Coronary artery (tissue), 2 donors: ENCODE measurements at regions not wholly inside any gene's neighbourhood (a gene's known extent, or its start where the extent isn't known, plus 50 kb on each side); places are given as distances from the start of the nearest gene placed in this dataset.
A peak's percentile ranks its signal among the peaks of the same experiment; 100 is the strongest.

ENCODE experiments used
- DNase-seq: peaks from one replicate; pipeline ENCODE4 v3.0.0-alpha.2; 2017; ENCODE audit warnings: low spot score
- H3K27ac ChIP-seq, 2 donors: fragments of 200-600 bp; sonication (generic); one replicate each; pipeline ENCODE4 v1.5.1; 2016 to 2019
- H3K4me3 ChIP-seq: fragments of 200-600 bp; sonication (generic); 2 replicates; pipeline ENCODE4 v1.5.1; 2016; ENCODE audit warnings: mild to moderate bottlenecking, moderate library complexity
- TF ChIP-seq, protein P1 (sequence below): fragments of 200-600 bp; sonication (generic); IDR thresholded peaks from one replicate; pipeline ENCODE4 v1.5.1; 2019; ENCODE audit warnings: antibody characterized with exemption

- peak overlapping the region; percentile 82 to 94 for H3K27ac ChIP-seq
- no peak for DNase-seq
- peak overlapping the region; percentile 46 for H3K4me3 ChIP-seq
- TF ChIP-seq, protein P1, sequence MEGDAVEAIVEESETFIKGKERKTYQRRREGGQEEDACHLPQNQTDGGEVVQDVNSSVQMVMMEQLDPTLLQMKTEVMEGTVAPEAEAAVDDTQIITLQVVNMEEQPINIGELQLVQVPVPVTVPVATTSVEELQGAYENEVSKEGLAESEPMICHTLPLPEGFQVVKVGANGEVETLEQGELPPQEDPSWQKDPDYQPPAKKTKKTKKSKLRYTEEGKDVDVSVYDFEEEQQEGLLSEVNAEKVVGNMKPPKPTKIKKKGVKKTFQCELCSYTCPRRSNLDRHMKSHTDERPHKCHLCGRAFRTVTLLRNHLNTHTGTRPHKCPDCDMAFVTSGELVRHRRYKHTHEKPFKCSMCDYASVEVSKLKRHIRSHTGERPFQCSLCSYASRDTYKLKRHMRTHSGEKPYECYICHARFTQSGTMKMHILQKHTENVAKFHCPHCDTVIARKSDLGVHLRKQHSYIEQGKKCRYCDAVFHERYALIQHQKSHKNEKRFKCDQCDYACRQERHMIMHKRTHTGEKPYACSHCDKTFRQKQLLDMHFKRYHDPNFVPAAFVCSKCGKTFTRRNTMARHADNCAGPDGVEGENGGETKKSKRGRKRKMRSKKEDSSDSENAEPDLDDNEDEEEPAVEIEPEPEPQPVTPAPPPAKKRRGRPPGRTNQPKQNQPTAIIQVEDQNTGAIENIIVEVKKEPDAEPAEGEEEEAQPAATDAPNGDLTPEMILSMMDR: no peak
Measured at GRCh38 chr9:70478963-70479641, 64.6 kb upstream of the KLF9 start.

DNA sequence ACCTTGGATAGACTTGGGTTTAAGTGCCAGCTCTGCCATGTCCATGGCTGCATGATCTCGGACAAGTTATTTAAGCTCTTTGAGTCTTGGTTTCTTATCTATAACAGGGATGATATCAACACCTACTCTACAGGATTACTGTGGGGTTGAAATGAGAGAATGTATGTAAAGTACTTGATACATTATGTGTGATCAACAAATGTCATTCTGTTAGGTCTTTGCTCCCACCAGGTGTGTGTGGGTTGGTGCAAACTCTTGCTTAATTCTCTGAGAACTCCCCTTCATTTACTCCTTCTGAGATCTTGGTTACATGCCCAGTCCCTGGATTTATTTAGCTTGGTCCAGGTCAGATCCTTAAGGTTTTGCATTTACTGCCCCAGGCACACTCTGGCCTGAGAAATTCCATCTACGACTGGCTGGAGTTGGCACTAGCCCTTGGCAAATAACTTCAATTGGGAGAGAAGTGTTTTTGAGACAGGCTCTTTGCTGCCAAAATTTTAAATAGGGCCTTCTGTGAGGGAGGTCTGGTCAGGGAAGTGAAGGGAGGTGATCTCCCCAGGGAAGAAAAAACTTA, 63.5 kb upstream of the KLF9 start:
- TF ChIP-seq, protein P1: no peak
- Histone ChIP-seq H3K4me3 (no peak overlapping the region), H3K27ac (peak overlapping the region; percentile 82 to 94)
- no peak for DNase-seq

DNA sequence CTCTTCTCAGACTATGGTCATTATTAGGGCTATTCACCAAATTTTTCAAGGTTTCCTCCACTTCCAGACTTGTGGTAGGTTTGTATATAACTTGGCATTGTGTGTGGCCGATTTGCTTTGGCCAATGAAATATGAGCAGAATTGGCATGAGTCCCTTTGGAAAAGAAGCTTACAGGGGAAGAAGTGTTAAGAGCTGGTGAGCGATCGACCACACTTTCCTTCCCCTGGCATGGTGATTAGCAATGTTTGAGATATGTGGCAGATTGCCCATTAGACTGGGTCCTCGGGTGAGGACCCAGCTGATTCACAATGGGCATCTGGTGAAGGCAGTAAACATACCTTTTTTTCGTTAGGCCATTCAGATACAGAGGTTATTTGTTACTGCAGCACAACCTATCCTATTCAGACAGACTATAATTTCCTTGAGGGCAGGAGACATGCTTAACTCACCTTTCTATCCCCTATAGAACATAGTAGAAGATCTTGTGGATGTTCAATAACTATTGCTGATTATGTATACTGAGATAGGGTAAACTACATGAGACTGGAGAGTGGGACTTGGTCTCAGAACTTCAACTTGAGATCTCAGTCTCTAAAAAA, 62.8 kb upstream of the KLF9 start:
- TF ChIP-seq, protein P1: no peak
- Histone ChIP-seq H3K4me3 (no peak overlapping the region), H3K27ac (peak overlapping the region in 1 of 2 donors; percentile 94)
- DNase-seq: no peak

- Histone ChIP-seq H3K4me3 (no peak overlapping the region), H3K27ac (peak overlapping the region in 1 of 2 donors; percentile 67)
- TF ChIP-seq, protein P1: no peak
- DNase-seq: no peak
Measured at GRCh38 chr9:70475211-70475610, 60.8 kb upstream of the KLF9 start.

DNA sequence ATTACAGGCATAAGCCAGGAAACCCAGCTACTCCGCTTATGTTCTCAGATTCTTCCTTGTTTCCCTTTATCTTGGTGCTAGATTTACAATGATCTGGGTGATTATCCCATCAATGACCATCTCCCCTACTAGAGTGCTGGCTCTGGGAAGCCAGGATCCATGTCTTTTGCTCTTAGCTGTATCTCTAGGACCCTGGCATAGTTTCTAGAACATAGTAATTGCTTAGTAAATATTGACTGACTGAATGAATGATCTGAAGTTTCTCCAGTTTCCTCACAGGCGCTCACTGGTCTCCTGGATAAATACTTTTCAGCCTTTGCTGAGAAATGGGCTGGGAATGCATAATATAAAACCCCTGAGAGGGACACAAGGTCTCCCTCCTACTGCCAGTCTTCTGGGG, 60.0 kb upstream of the KLF9 start:
- DNase-seq: no peak
- H3K4me3 ChIP-seq: no peak overlapping the region
- TF ChIP-seq, protein P1: no peak
- H3K27ac ChIP-seq: peak overlapping the region; percentile 28 to 67

- TF ChIP-seq, protein P1: no peak
- DNase-seq: no peak
- H3K27ac ChIP-seq: peak overlapping the region in 1 of 2 donors; percentile 43
- H3K4me3 ChIP-seq: no peak overlapping the region
Measured at GRCh38 chr9:70472268-70473249, 58.1 kb upstream of the KLF9 start.
